ENCODE measurements at regions not wholly inside any gene's neighbourhood (a gene's known extent, or its start where the extent isn't known, plus 50 kb on each side); places are given as distances from the start of the nearest gene placed in this dataset.
"Not testable (repeated sequence)": the region's sequence is repeated elsewhere in the genome, so short reads cannot be mapped to it uniquely, and the experiment has no call there.

- DNase-seq (ENCODE audit: low spot score), result no peak
Observed at GRCh38 chr7:25454020-25454419, 225.7 kb upstream of the NPVF start.

GRCh38 chr7:25454562-25455041, 226.3 kb upstream of the NPVF start:
- no peak for DNase-seq (ENCODE audit: low spot score)

GRCh38 chr7:25455683-25456251, 227.5 kb upstream of the NPVF start:
- no peak for DNase-seq (ENCODE audit: low spot score)

- no peak for DNase-seq (ENCODE audit: low spot score)
Observed at GRCh38 chr7:25456467-25457171, 228.3 kb upstream of the NPVF start.

GRCh38 chr7:25459057-25459456, 230.8 kb upstream of the NPVF start:
- no peak for DNase-seq (ENCODE audit: low spot score)

- DNase-seq (ENCODE audit: low spot score), result no peak
Observed at GRCh38 chr7:25460433-25460832, 232.1 kb upstream of the NPVF start.

GRCh38 chr7:25469669-25470068, 241.4 kb upstream of the NPVF start:
- DNase-seq (ENCODE audit: low spot score), result no peak

- DNase-seq (ENCODE audit: low spot score), result no peak
Observed at GRCh38 chr7:25476863-25477499, 248.7 kb upstream of the NPVF start.

GRCh38 chr7:25478221-25478620, 249.9 kb upstream of the NPVF start:
- DNase-seq (ENCODE audit: low spot score), result not testable (repeated sequence)

- DNase-seq (ENCODE audit: low spot score), result no peak
Observed at GRCh38 chr7:25478925-25479324, 250.6 kb upstream of the NPVF start.

- DNase-seq (ENCODE audit: low spot score), result no peak
Observed at GRCh38 chr7:25481891-25482290, 253.6 kb upstream of the NPVF start.

- DNase-seq (ENCODE audit: low spot score), result no peak
Observed at GRCh38 chr7:25482631-25483030, 254.3 kb upstream of the NPVF start.

- DNase-seq (ENCODE audit: low spot score), result no peak
Observed at GRCh38 chr7:25485026-25485425, 256.7 kb upstream of the NPVF start.

- no peak for DNase-seq (ENCODE audit: low spot score)
Observed at GRCh38 chr7:25486656-25487055, 258.4 kb upstream of the NPVF start.

GRCh38 chr7:25493805-25494366, 265.6 kb upstream of the NPVF start:
- no peak for DNase-seq (ENCODE audit: low spot score)

- no peak for DNase-seq (ENCODE audit: low spot score)
Observed at GRCh38 chr7:25494896-25495295, 266.6 kb upstream of the NPVF start.

GRCh38 chr7:25495342-25496250, 267.3 kb upstream of the NPVF start:
- no peak for DNase-seq (ENCODE audit: low spot score)

- no peak for DNase-seq (ENCODE audit: low spot score)
Observed at GRCh38 chr7:25496476-25497368, 268.4 kb upstream of the NPVF start.

- no peak for DNase-seq (ENCODE audit: low spot score)
Observed at GRCh38 chr7:25500393-25500921, 272.2 kb upstream of the NPVF start.

GRCh38 chr7:25503306-25503705, 275.0 kb upstream of the NPVF start:
- DNase-seq (ENCODE audit: low spot score), result no peak

Measured in D341Med (cell line).